ENCODE measurements at regions not wholly inside any gene's neighbourhood (a gene's known extent, or its start where the extent isn't known, plus 50 kb on each side); places are given as distances from the start of the nearest gene placed in this dataset.

DNA sequence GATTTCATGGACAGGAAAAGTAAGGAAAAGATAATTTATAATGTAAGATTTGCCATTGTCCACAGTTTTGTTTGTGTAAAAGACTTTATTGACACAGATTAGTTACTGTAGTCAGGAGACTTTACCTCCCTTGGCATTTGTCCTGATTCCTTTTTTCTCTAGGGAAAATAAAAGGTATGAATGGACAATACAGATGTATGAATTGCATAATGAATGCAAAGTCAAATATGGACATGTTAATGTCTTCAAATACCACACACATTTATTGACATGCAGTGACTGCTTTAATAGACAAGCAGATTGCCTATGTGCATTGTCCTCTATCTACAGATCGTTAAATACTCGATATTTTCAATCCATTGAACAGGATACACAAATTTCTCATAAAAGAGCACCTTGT, 999.7 kb upstream of the SEL1L start:
- TF ChIP-seq CTCF (IDR thresholded peaks at IDR 0.05; ENCODE audit: low read length) (no peak), EZH2 (IDR thresholded peaks at IDR 0.05; ENCODE audit: borderline replicate concordance, low read length) (no peak)
